Left lung (tissue), 4 donors: ENCODE measurements at regions not wholly inside any gene's neighbourhood (a gene's known extent, or its start where the extent isn't known, plus 50 kb on each side); places are given as distances from the start of the nearest gene placed in this dataset.

Source experiments
- ATAC-seq: fragments of 200-7000 bp; cut with Tn5 transposase; one replicate; pipeline ENCODE4 v1.9.1; 2020; ENCODE audit warnings: moderate library complexity
- DNase-seq, 4 donors: peaks; one replicate each; pipeline ENCODE4 v3.0.0-alpha.2; 2013 to 2020
- H3K27ac ChIP-seq, 2 donors: fragments of 200-600 bp; sonication (generic) in 1 of 2; one replicate each; pipeline versions ENCODE4 v1.5.0 to v1.8.0; 2020 to 2021
- H3K27me3 ChIP-seq, 2 donors: fragments of 200-600 bp; sonication (generic) in 1 of 2; one replicate each; pipeline versions ENCODE4 v1.5.0 to v1.8.0; 2020 to 2021
- H3K36me3 ChIP-seq, 2 donors: fragments of 200-600 bp; sonication (generic) in 1 of 2; one replicate each; pipeline versions ENCODE4 v1.5.0 to v1.8.0; 2020 to 2021
- H3K4me1 ChIP-seq, 2 donors: fragments of 200-600 bp; one replicate each; pipeline ENCODE4 v1.8.0; 2021
- H3K4me3 ChIP-seq, 2 donors: fragments of 200-600 bp; sonication (generic) in 1 of 2; one replicate each; pipeline versions ENCODE4 v1.5.0 to v1.8.0; 2020 to 2021; ENCODE audit warnings: mild to moderate bottlenecking in 1 of 2
- H3K9me3 ChIP-seq, 2 donors: fragments of 200-600 bp; sonication (generic) in 1 of 2; one replicate each; pipeline versions ENCODE4 v1.5.0 to v1.8.0; 2020 to 2021
- intact Hi-C, 2 donors: fragments of 100-400 bp; cut with DNase I; formaldehyde crosslinking; loops; one replicate each; pipeline versions ENCODE4 v1.11.2 to v1.14.2; 2022
- TF ChIP-seq, protein P1 (sequence below), 2 donors: fragments of 200-600 bp; sonication (generic) in 1 of 2; IDR thresholded peaks; one replicate each; pipeline versions ENCODE4 v1.5.0 to v1.8.0; 2021; ENCODE audit warnings: antibody characterized with exemption in 2 of 2
- donor health status: DM: no; HTN: yes; CAD: no.
- donor health status: DM: no; HTN: no; CAD: no.

DNA sequence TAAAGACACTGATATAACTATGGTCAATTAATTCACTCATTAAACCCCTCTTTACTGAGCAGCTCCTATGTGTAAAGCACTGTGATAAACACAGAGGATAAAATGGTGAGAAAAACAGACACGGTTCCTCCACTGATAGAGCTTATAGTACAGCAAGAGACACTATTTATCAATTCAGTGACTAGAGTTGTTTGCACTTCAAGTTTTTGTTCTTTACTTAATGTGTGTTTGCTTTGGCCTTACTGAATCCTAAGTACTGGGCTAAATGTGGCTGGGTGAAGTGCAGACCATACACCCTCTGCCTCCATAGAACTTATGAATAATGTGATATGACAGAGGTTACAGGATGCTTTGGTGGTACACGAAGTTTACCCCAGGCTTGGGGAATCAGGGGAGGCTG lies 80.1 kb upstream of the ITGA1 start:
- DNase-seq = no peak
- Histone ChIP-seq H3K4me1 (peaks cover 0 to 19% of the 10 kb centered on the region in 2 donors), H3K36me3 (no peaks in the 10 kb centered on the region), H3K4me3 (no peak overlapping the region), H3K27me3 (no peaks in the 10 kb centered on the region), H3K27ac (no peak overlapping the region), H3K9me3 (no peaks in the 10 kb centered on the region)
- intact Hi-C loops = no loop called here
- ATAC-seq = peak; percentile 33
- TF ChIP-seq, protein P1, sequence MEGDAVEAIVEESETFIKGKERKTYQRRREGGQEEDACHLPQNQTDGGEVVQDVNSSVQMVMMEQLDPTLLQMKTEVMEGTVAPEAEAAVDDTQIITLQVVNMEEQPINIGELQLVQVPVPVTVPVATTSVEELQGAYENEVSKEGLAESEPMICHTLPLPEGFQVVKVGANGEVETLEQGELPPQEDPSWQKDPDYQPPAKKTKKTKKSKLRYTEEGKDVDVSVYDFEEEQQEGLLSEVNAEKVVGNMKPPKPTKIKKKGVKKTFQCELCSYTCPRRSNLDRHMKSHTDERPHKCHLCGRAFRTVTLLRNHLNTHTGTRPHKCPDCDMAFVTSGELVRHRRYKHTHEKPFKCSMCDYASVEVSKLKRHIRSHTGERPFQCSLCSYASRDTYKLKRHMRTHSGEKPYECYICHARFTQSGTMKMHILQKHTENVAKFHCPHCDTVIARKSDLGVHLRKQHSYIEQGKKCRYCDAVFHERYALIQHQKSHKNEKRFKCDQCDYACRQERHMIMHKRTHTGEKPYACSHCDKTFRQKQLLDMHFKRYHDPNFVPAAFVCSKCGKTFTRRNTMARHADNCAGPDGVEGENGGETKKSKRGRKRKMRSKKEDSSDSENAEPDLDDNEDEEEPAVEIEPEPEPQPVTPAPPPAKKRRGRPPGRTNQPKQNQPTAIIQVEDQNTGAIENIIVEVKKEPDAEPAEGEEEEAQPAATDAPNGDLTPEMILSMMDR (IDR thresholded peaks at IDR 0.05) = no peak

DNA sequence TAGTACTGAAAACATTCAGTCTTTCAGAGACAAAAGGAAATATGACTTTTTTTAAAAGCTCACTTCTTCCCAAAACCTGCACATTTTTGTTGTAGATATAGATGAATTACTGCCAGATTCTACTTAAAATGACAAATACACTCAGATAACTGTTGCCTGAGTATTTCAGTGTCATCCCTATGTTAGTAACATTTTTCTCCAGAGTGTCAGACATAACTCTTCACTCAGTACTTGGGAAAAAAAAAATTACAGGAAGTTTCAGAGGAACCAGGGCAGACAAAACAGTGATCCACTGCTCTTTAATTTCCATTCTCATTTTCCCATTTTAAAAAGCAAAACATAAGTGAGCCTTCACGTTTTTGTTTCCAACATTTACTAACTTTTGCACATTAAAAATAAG lies 79.3 kb upstream of the ITGA1 start:
- no peaks in the 10 kb centered on the region for H3K36me3 ChIP-seq
- intact Hi-C loops = no loop called here
- peaks cover 0 to 19% of the 10 kb centered on the region in 2 donors for H3K4me1 ChIP-seq
- no peaks in the 10 kb centered on the region for H3K27me3 ChIP-seq
- no peak for ATAC-seq
- DNase-seq = no peak
- no peak overlapping the region for H3K4me3 ChIP-seq
- H3K9me3 ChIP-seq = no peaks in the 10 kb centered on the region
- TF ChIP-seq, protein P1 (IDR thresholded peaks at IDR 0.05) = no peak
- peak overlapping the region in 1 of 2 donors; percentile 20 for H3K27ac ChIP-seq

GRCh38 chr5:52709167-52709925 lies 78.4 kb upstream of the ITGA1 start:
- TF ChIP-seq, protein P1 (IDR thresholded peaks at IDR 0.05) = no peak
- Histone ChIP-seq H3K4me3 (no peak overlapping the region), H3K27ac (peak overlapping the region in 1 of 2 donors; percentile 33), H3K36me3 (no peaks in the 10 kb centered on the region), H3K27me3 (no peaks in the 10 kb centered on the region), H3K4me1 (peaks cover 0 to 19% of the 10 kb centered on the region in 2 donors), H3K9me3 (no peaks in the 10 kb centered on the region)
- ATAC-seq (no peak), DNase-seq (no peak)
- intact Hi-C loops = no loop called here

DNA sequence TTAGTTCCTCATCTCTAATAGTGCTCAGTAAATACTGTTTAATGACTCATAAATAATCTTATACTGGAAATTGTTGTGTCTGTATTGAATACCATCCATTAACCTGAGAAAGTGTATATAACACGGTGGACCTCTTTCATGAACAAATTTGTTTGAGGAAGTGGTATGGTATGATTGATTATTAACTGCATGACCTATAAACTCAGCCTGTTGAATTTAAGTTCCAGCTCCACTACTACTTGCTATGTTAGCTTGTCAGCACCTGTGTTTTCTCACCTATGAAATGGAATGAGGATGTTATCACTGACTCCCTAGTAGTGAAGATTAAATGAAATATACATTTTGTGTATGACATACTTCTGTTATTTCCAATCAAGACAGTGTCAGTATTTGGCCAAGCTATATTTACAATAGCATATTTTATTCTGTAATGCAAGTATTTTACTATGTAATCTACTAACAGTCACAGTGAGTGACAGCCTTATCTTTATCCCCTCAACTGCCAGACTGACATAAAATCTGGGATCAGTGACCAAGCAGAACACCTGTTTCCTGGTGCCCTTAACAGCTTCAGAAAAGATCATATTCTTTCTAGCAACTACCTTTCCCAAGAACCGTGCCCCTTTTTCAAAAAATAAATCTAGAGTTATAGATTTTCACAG lies 77.3 kb upstream of the ITGA1 start:
- no peak for ATAC-seq
- no peak overlapping the region for H3K27ac ChIP-seq

More for the DNA sequence above, 77.3 kb upstream of the ITGA1 start:
- no peak overlapping the region for H3K4me3 ChIP-seq
- no peaks in the 10 kb centered on the region for H3K36me3 ChIP-seq
- TF ChIP-seq, protein P1 (IDR thresholded peaks at IDR 0.05) = no peak
- intact Hi-C loops = no loop called here
- H3K4me1 ChIP-seq = peaks cover 0 to 19% of the 10 kb centered on the region in 2 donors
- H3K27me3 ChIP-seq = no peaks in the 10 kb centered on the region
- DNase-seq = no peak
- H3K9me3 ChIP-seq = no peaks in the 10 kb centered on the region
